Spinal cord (tissue), 9 donors: ENCODE measurements at regions not wholly inside any gene's neighbourhood (a gene's known extent, or its start where the extent isn't known, plus 50 kb on each side); places are given as distances from the start of the nearest gene placed in this dataset.
"Not testable (repeated sequence)": the region's sequence is repeated elsewhere in the genome, so short reads cannot be mapped to it uniquely, and the experiment has no call there.

Experiments
- DNase-seq, 6 donors: peaks; one replicate each; pipeline versions ENCODE4 v3.0.0 to v3.0.0-alpha.2; 2013 to 2015; ENCODE audit warnings: low spot score in 6 of 6, low read depth in 4 of 6
- H3K27ac ChIP-seq: one replicate; pipeline ENCODE4 v1.5.1; 2013; ENCODE audit warnings: low read depth, low read length, control low read depth
- H3K27me3 ChIP-seq: one replicate; pipeline ENCODE4 v1.6.1; 2013; ENCODE audit warnings: low read length; ENCODE audit not compliant: control insufficient read depth, insufficient read depth
- H3K36me3 ChIP-seq: one replicate; pipeline ENCODE4 v1.6.1; 2013; ENCODE audit warnings: low read length; ENCODE audit not compliant: control insufficient read depth, insufficient read depth
- H3K4me1 ChIP-seq: one replicate; pipeline ENCODE4 v1.6.1; 2013; ENCODE audit warnings: low read length; ENCODE audit not compliant: control insufficient read depth, insufficient read depth
- H3K4me3 ChIP-seq: one replicate; pipeline ENCODE4 v1.5.1; 2013; ENCODE audit warnings: low read depth, low read length, control low read depth
- H3K9me3 ChIP-seq: one replicate; pipeline ENCODE4 v1.6.1; 2013; ENCODE audit warnings: low read length; ENCODE audit not compliant: control insufficient read depth, insufficient read depth
- WGBS: methylation state at CpG from one replicate; pipeline ENCODE4 v1.1.5; 2013; ENCODE audit warnings: missing lambda C conversion rate; ENCODE audit not compliant: insufficient coverage; 5-methylcytosine and 5-hydroxymethylcytosine counted together
- donor health status: healthy.

DNA sequence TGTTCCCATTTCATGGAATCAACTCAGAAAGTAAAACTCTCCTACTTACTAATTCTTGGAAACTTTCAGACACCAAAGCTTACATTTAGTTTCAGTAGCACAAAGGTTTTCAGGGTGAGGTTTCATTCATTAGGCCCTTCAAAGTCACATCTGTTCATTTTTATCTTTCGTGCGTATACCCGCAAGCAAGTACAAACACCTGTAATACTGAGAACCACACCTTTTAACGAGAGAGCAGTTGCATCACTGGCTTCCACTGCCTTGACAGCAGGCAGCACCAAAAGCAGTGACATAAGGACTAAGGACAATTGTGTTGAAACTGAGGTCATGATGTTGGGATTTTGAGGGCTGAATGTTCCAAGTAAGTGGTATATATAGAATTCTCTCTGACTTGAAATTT lies 60.5 kb downstream of the GOLGA6L22 start:
- no CpG with 5 or more reads among the region's 4 CpGs for WGBS
- H3K36me3 ChIP-seq = not testable (repeated sequence)

DNA sequence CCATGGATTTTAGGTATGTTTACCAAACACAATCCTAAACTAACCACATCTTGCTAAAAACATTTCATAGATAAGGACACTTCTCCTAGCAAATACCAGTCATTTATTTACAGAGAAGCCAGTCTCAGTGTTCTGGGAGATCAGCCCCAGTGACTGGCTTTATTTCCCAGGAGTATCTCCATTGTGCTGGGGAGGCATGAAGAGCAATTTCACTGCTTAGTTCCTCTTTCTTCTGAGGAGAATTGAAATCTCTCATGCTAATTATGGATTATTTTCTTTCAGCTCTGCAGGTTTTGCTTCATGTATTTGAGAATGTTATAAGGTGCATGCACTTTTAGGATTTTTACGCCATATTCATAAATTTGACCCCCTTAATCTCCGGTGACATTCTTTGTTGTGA lies 67.8 kb downstream of the GOLGA6L22 start:
- no CpG with 5 or more reads among the region's 2 CpGs for WGBS
- not testable (repeated sequence) for H3K4me1 ChIP-seq, H3K4me3 ChIP-seq, DNase-seq, H3K36me3 ChIP-seq, H3K27me3 ChIP-seq, H3K27ac ChIP-seq, H3K9me3 ChIP-seq

More for the DNA sequence above, 60.5 kb downstream of the GOLGA6L22 start:
- H3K4me3 ChIP-seq, H3K27ac ChIP-seq, H3K27me3 ChIP-seq, H3K9me3 ChIP-seq, H3K4me1 ChIP-seq, DNase-seq: not testable (repeated sequence)

DNA sequence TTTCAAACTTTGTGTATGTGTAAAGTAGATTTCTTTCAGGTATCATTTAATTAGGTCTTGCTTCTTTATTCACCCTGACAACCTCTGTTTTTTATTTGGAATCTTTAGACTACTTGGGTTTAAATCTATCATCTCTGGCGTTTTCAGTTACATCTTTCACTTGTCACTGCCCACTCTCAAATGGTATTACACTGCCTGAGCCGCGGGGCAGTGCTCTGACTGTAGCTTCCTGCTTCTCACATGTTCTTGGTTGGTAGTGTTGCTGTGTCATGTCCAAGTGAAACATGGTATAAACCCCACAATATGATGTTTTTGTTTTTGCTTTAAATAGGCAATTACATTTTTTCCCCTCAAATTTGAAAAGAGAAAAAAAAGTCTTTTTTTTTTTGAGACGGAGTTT lies 68.3 kb downstream of the GOLGA6L22 start:
- not testable (repeated sequence) for H3K27me3 ChIP-seq, H3K4me3 ChIP-seq, H3K9me3 ChIP-seq, DNase-seq, H3K36me3 ChIP-seq, H3K27ac ChIP-seq, H3K4me1 ChIP-seq
- WGBS = no CpG with 5 or more reads among the region's 4 CpGs

DNA sequence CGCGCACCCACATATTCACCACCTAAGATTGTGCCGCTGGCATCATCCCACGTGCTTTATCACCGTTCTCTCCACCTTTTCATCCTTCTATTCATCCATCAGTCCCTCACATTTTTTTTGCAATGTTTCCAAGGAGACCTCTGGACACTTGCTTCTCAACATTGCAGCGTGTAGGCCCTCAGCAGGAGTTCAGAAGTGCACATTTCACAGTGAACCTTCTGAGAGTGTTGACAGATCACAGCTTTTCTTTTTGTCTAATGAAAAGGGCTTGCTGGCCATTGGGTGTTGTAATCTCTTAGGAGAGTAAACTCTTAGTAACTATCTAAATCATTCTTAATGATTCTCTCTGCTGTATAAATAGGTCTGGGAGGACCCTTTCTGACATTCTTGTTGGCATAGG lies 70.5 kb downstream of the GOLGA6L22 start:
- H3K36me3 ChIP-seq, H3K9me3 ChIP-seq, H3K27me3 ChIP-seq, H3K27ac ChIP-seq, DNase-seq, H3K4me3 ChIP-seq, H3K4me1 ChIP-seq: not testable (repeated sequence)
- WGBS = no CpG with 5 or more reads among the region's 6 CpGs

DNA sequence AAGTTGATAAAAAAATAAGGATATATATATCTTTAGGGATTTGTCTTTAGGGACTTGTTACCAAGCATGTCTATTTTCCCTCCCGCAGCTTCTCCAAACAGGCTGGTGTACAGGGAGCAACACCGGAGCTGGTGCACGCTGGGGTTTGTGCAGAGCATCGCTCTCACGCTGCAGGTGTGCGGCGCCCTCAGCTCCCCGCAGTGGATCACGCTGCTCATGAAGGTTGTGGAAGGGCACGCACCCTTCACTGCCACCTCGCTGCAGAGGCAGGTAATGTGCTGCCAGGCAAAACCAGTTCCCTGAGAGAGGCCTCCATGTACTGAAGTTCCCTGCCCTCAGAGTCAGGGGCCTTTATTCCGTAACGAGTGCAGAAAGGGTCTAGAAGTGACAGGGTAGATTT lies 101.0 kb downstream of the GOLGA6L22 start:
- H3K27me3 ChIP-seq, H3K36me3 ChIP-seq, H3K4me3 ChIP-seq, DNase-seq, H3K9me3 ChIP-seq, H3K4me1 ChIP-seq, H3K27ac ChIP-seq: not testable (repeated sequence)
- WGBS = no CpG with 5 or more reads among the region's 13 CpGs

DNA sequence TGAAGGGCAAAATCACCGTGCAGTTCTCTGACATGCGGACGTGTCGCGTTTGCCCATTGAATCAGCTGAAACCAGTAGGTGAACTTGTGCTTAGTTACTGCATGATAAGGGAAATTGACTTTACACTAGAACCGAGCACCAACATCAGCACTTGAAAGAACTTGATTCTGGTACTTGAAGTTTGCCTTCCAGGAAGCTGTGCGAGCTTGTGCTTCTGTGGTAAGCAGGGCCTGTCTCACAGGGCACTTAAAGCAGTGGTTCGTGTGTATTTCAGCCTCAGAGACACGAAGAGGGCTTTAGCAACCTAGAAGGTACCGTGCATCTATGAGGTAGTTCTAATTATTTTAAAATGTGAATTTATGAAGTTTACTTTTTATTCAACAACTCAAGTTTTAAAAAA lies 103.0 kb downstream of the GOLGA6L22 start:
- not testable (repeated sequence) for DNase-seq, H3K36me3 ChIP-seq, H3K4me1 ChIP-seq, H3K27ac ChIP-seq, H3K27me3 ChIP-seq, H3K4me3 ChIP-seq, H3K9me3 ChIP-seq
- WGBS = no CpG with 5 or more reads among the region's 10 CpGs

DNA sequence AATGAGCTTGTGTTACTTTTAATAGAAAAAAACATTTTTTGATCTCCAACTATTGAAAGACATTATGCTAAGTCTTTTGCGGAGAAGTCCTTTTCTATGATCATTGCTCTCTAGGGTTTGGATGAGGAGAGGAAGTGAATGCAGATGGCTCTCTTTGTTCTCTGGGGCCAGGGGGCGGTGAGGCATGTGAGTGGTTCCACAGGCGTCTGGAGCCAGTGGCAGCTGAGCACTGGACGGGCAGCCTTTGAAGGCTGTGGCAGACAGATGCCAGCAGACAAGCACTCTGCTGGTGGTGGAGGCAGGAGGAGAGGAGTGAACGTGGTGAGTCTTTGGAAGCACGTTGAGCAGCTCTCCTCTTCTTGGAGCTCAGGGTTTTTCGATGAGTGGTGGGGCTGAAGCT lies 107.8 kb downstream of the GOLGA6L22 start:
- H3K4me3 ChIP-seq = not testable (repeated sequence)

DNA sequence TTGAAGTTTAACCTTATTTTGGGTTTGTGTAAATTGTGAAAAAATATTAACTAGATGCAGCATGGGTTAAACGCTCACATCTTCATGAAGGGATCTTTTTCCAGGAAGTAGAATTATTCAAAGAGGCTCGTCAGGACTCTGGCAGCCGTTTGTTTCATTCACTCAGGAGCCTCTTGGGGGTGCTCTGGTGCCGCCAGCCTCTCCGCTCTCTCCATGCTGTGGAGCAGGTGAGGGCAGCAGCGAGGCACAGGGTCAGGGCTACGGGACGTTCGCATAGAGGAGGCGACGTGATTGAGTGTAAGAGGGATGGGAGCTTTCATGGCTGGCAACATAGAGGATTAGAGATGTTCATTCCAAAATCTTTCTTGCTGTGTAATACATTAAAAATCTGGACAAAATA lies 110.8 kb downstream of the GOLGA6L22 start:
- H3K27me3 ChIP-seq, H3K9me3 ChIP-seq, H3K36me3 ChIP-seq, H3K4me1 ChIP-seq, DNase-seq, H3K4me3 ChIP-seq, H3K27ac ChIP-seq: not testable (repeated sequence)
- no CpG with 5 or more reads among the region's 11 CpGs for WGBS

More for the DNA sequence above, 107.8 kb downstream of the GOLGA6L22 start:
- DNase-seq, H3K9me3 ChIP-seq, H3K36me3 ChIP-seq, H3K27ac ChIP-seq, H3K27me3 ChIP-seq, H3K4me1 ChIP-seq: not testable (repeated sequence)
- WGBS = no CpG with 5 or more reads among the region's 7 CpGs

DNA sequence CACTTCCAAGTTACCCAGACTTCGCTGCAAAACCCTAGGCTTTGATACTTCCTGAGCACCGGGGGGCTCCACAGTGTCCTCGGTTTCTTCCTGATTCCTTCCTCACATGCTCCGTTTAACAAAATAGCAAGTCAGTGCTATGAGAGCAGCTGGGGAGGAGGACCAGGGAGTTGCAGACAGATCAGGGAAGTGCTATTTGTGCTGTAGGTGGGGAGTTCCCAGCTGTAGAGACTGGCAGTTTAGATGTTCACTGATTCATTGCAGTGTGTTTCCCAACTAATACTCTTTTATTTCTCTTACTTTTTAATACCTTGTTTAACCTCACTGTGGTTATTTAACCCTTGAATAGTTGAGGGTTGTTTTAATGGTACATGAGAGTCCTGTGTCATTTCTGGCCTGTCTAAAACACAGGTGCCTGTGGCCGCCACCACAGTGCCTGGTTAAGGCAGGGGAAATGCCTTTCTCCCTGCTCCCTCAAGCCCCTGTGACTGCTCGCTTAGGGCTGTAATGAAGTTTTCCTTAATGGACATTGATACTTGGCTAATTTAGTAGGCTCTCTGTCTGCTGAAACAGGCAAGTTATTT lies 113.5 kb downstream of the GOLGA6L22 start:
- H3K36me3 ChIP-seq, H3K4me3 ChIP-seq, DNase-seq, H3K27me3 ChIP-seq, H3K27ac ChIP-seq, H3K9me3 ChIP-seq, H3K4me1 ChIP-seq: not testable (repeated sequence)
- WGBS = no CpG with 5 or more reads among the region's 6 CpGs

DNA sequence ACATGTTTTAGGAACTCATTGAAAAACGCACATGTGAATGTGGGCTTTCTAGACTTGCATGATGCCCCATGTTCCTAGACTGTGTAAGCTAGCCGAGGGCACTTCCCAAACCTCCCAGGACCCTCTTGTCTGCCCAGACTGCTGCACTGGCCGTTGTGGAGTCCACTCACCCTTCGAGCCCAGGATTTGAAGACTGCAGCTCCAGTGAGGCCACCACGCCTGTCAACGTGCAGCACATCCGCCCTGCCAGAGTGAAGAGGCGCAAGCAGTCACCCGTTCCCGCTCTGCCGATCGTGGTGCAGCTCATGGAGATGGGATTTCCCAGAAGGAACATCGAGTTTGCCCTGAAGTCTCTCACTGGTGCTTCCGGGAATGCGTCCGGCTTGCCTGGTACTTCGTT lies 114.1 kb downstream of the GOLGA6L22 start:
- not testable (repeated sequence) for H3K4me1 ChIP-seq, H3K27ac ChIP-seq, H3K9me3 ChIP-seq, H3K36me3 ChIP-seq, H3K27me3 ChIP-seq, H3K4me3 ChIP-seq, DNase-seq
- 95% methylated on average over 12 of the region's 17 CpGs for WGBS
